H9 (cell line): ENCODE measurements at regions not wholly inside any gene's neighbourhood (a gene's known extent, or its start where the extent isn't known, plus 50 kb on each side); places are given as distances from the start of the nearest gene placed in this dataset.

Experiments used
- DNase-seq: peaks from one replicate; pipeline ENCODE4 v3.0.0-alpha.2; 2017
- H2AFZ ChIP-seq: one replicate; pipeline ENCODE4 v1.6.1; 2013; ENCODE audit warnings: mild to moderate bottlenecking, low read length, control low read depth, moderate library complexity
- H2AK5ac ChIP-seq: 2 replicates; pipeline ENCODE4 v1.6.1; 2013; ENCODE audit warnings: low read length, control low read depth, mixed read lengths; ENCODE audit not compliant: insufficient read length
- H2BK120ac ChIP-seq: one replicate; pipeline ENCODE4 v1.6.1; 2013; ENCODE audit warnings: low read depth, mild to moderate bottlenecking, low read length, control low read depth, inconsistent platforms; ENCODE audit not compliant: poor library complexity, severe bottlenecking
- H2BK12ac ChIP-seq: 2 replicates; pipeline ENCODE4 v1.6.1; 2013; ENCODE audit warnings: low read length, control low read depth, mixed read lengths, low read depth; ENCODE audit not compliant: insufficient read length
- H2BK15ac ChIP-seq: 2 replicates; pipeline ENCODE4 v1.6.1; 2013; ENCODE audit warnings: low read depth, low read length, control low read depth
- H2BK20ac ChIP-seq: one replicate; pipeline ENCODE4 v1.6.1; 2013; ENCODE audit warnings: low read depth, mild to moderate bottlenecking, low read length, control low read depth, inconsistent platforms; ENCODE audit not compliant: poor library complexity, severe bottlenecking
- H2BK5ac ChIP-seq: 2 replicates; pipeline ENCODE4 v1.6.1; 2013; ENCODE audit warnings: low read length, control low read depth, mixed read lengths; ENCODE audit not compliant: insufficient read length
- H3K14ac ChIP-seq: 2 replicates; pipeline ENCODE4 v1.6.1; 2013; ENCODE audit warnings: low read length, control low read depth; ENCODE audit not compliant: insufficient read depth
- H3K18ac ChIP-seq: 2 replicates; pipeline ENCODE4 v1.6.1; 2013; ENCODE audit warnings: low read depth, mild to moderate bottlenecking, mixed read lengths, low read length, control low read depth; ENCODE audit not compliant: insufficient read length
- H3K23ac ChIP-seq: 2 replicates; pipeline ENCODE4 v1.6.1; 2013; ENCODE audit warnings: low read length, control low read depth, mixed read lengths, low read depth; ENCODE audit not compliant: insufficient read length
- H3K23me2 ChIP-seq: 2 replicates; pipeline ENCODE4 v1.6.1; 2013; ENCODE audit warnings: low read depth, mild to moderate bottlenecking, mixed read lengths, low read length, control low read depth; ENCODE audit not compliant: insufficient read length, poor library complexity, severe bottlenecking
- H3K27ac ChIP-seq: 2 replicates; pipeline ENCODE4 v1.5.1; 2013; ENCODE audit warnings: low read length, control low read depth, mixed read lengths, low read depth; ENCODE audit not compliant: insufficient read length
- H3K27me3 ChIP-seq: 2 replicates; pipeline ENCODE4 v1.6.1; 2013; ENCODE audit warnings: low read length, control low read depth, inconsistent platforms; ENCODE audit not compliant: insufficient read depth
- H3K4ac ChIP-seq: 2 replicates; pipeline ENCODE4 v1.6.1; 2013; ENCODE audit warnings: low read depth, mild to moderate bottlenecking, control low read depth, inconsistent platforms, low read length, moderate library complexity
- H3K4me1 ChIP-seq: 2 replicates; pipeline ENCODE4 v1.6.1; 2013; ENCODE audit warnings: low read length, control low read depth, inconsistent platforms; ENCODE audit not compliant: insufficient read depth
- H3K4me2 ChIP-seq: 2 replicates; pipeline ENCODE4 v1.6.1; 2013; ENCODE audit warnings: low read length, control low read depth, mixed read lengths; ENCODE audit not compliant: insufficient read length, insufficient read depth
- H3K56ac ChIP-seq: 2 replicates; pipeline ENCODE4 v1.6.1; 2013; ENCODE audit warnings: low read depth, mild to moderate bottlenecking, mixed read lengths, low read length, control low read depth; ENCODE audit not compliant: insufficient read length
- H3K79me1 ChIP-seq: 2 replicates; pipeline ENCODE4 v1.6.1; 2013; ENCODE audit warnings: low read depth, mild to moderate bottlenecking, moderate library complexity, low read length, control low read depth, inconsistent platforms; ENCODE audit not compliant: insufficient read depth, poor library complexity, severe bottlenecking
- H3K79me2 ChIP-seq: 2 replicates; pipeline ENCODE4 v1.6.1; 2013; ENCODE audit warnings: low read length, control low read depth, inconsistent platforms; ENCODE audit not compliant: insufficient read depth
- H3K9ac ChIP-seq: 2 replicates; pipeline ENCODE4 v1.6.1; 2013; ENCODE audit warnings: low read length, control low read depth, mixed read lengths; ENCODE audit not compliant: insufficient read length; ENCODE audit errors: extremely low read depth
- H3K9me3 ChIP-seq: one replicate; pipeline ENCODE4 v1.6.1; 2013; ENCODE audit warnings: low read depth, low read length, inconsistent platforms; ENCODE audit not compliant: control insufficient read depth
- H3T11ph ChIP-seq: one replicate; pipeline ENCODE4 v1.6.1; 2013; ENCODE audit warnings: mild to moderate bottlenecking, low read length, control low read depth, inconsistent platforms
- H4K20me1 ChIP-seq: one replicate; pipeline ENCODE4 v1.6.1; 2013; ENCODE audit not compliant: control insufficient read depth, insufficient read length, insufficient read depth
- H4K5ac ChIP-seq: 2 replicates; pipeline ENCODE4 v1.6.1; 2013; ENCODE audit warnings: low read depth, mild to moderate bottlenecking, mixed read lengths, low read length, control low read depth; ENCODE audit not compliant: insufficient read length
- H4K8ac ChIP-seq: replicated peaks from 2 replicates; pipeline ENCODE4 v1.6.1; 2013; ENCODE audit warnings: low read length, control low read depth, mixed read lengths, low read depth; ENCODE audit not compliant: insufficient read length
- H4K91ac ChIP-seq: 2 replicates; pipeline ENCODE4 v1.6.1; 2013; ENCODE audit warnings: low read depth, mild to moderate bottlenecking, moderate library complexity, mixed read lengths, low read length, control low read depth; ENCODE audit not compliant: insufficient read length
- H3K27ac Mint-ChIP-seq, 3 experiments: 2 replicates in 2 of 3; 3 replicates in 1 of 3; pipeline ENCODE4 v1.8.0; 2020 to 2021; ENCODE audit warnings: mixed read lengths in 3 of 3, mild to moderate bottlenecking in 1 of 3, moderate library complexity in 1 of 3
- H3K27me3 Mint-ChIP-seq: 2 replicates; pipeline ENCODE4 v1.8.0; 2021; ENCODE audit warnings: low read depth, mild to moderate bottlenecking, moderate library complexity, mixed read lengths
- H3K36me3 Mint-ChIP-seq, 3 experiments: 2 replicates in 2 of 3; 3 replicates in 1 of 3; pipeline ENCODE4 v1.8.0; 2020 to 2021; ENCODE audit warnings: low read depth in 3 of 3, mixed read lengths in 3 of 3; ENCODE audit not compliant: insufficient read depth in 1 of 3
- H3K4me1 Mint-ChIP-seq, 2 experiments: 2 replicates each; pipeline ENCODE4 v1.8.0; 2020; ENCODE audit warnings: mixed read lengths in 2 of 2
- H3K4me3 Mint-ChIP-seq, 2 experiments: 2 replicates in 1 of 2; 3 replicates in 1 of 2; pipeline ENCODE4 v1.8.0; 2020 to 2021; ENCODE audit warnings: mild to moderate bottlenecking in 2 of 2, mixed read lengths in 2 of 2, moderate library complexity in 1 of 2
- H3K9me3 Mint-ChIP-seq, 2 experiments: 2 replicates in 1 of 2; 3 replicates in 1 of 2; pipeline ENCODE4 v1.8.0; 2020; ENCODE audit warnings: mild to moderate bottlenecking in 2 of 2, mixed read lengths in 2 of 2, moderate library complexity in 1 of 2
- CTCF ChIP-seq: fragments of 200-600 bp; sonication (generic); conservative IDR thresholded peaks from 3 replicates; pipeline ENCODE4 v1.8.0; 2021; ENCODE audit warnings: antibody characterized with exemption, mild to moderate bottlenecking
- WGBS: extraction: QIAGEN DNeasy Blood & Tissue Kit; methylation state at CpG from one replicate; pipeline ENCODE4 v1.1.7; 2013; ENCODE audit warnings: missing lambda C conversion rate, low lambda C conversion rate, mixed read lengths; ENCODE audit not compliant: insufficient read length; ENCODE audit errors: extremely low coverage; 5-methylcytosine and 5-hydroxymethylcytosine counted together

- H3K4me3 Mint-ChIP-seq = no peak overlapping the region
- Histone ChIP-seq H3K27me3 (no peaks in the 10 kb centered on the region), H2BK15ac (no peak overlapping the region), H3K79me2 (no peaks in the 10 kb centered on the region), H4K5ac (no peak overlapping the region), H2AFZ (no peak overlapping the region), H2BK20ac (no peak overlapping the region), H3K23ac (no peak overlapping the region), H2BK12ac (no peak overlapping the region), H3K4me2 (no peak overlapping the region), H4K8ac (no peak overlapping the region), H3K9ac (no peak overlapping the region), H3K4ac (no peak overlapping the region), H3K23me2 (no peaks in the 10 kb centered on the region), H3K27ac (no peak overlapping the region), H3K4me1 (no peaks in the 10 kb centered on the region), H2AK5ac (no peak overlapping the region), H3T11ph (no peak overlapping the region), H3K9me3 (no peaks in the 10 kb centered on the region), H2BK120ac (no peak overlapping the region), H3K14ac (no peak overlapping the region), H3K56ac (no peak overlapping the region), H4K91ac (no peak overlapping the region), H4K20me1 (no peaks in the 10 kb centered on the region), H3K79me1 (no peaks in the 10 kb centered on the region), H2BK5ac (no peak overlapping the region), H3K18ac (no peak overlapping the region)
- no peaks in the 10 kb centered on the region for H3K36me3 Mint-ChIP-seq
- H3K4me1 Mint-ChIP-seq = no peaks in the 10 kb centered on the region
- DNase-seq = no peak
- H3K27ac Mint-ChIP-seq = no peak overlapping the region
- H3K27me3 Mint-ChIP-seq = peaks cover 40% of the 10 kb centered on the region
- no CpG with 5 or more reads among the region's 2 CpGs for WGBS
- no peak for TF ChIP-seq CTCF
- H3K9me3 Mint-ChIP-seq = peaks cover 2% of the 10 kb centered on the region in 2 experiments; a peak in 2 of 5 replicates
Observed at GRCh38 chr20:1792274-1792673, 102.9 kb upstream of the SIRPA start.
